ENCODE measurements at regions not wholly inside any gene's neighbourhood (a gene's known extent, or its start where the extent isn't known, plus 50 kb on each side); places are given as distances from the start of the nearest gene placed in this dataset.

- DNase-seq, result no peak
Measured at GRCh38 chr18:10070561-10071000, 156.8 kb downstream of the VAPA start.

DNA sequence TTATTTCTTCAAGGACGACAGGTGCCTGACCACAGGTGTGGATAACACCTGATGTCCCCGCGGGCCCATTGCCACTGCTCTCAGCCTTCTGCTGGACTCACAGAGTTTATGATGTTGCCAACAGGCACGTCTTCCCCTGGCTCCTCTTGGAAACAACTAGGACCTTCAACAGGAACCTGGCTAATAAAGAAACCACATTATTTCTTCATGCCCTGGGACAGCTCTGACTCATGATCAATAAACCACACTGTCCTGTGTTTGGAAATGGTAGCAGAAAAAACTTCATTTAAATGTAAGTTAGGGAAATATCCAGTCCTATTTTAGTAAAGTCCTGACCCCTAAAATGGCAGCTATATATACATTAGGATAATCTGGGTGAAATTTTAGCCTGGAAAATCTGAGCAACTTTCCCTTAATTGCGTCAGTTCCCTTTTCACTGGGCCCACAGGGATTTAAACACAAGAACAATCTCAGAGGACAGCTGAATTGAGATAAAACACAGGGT lies 158.9 kb downstream of the VAPA start:
- TF ChIP-seq, protein P1, sequence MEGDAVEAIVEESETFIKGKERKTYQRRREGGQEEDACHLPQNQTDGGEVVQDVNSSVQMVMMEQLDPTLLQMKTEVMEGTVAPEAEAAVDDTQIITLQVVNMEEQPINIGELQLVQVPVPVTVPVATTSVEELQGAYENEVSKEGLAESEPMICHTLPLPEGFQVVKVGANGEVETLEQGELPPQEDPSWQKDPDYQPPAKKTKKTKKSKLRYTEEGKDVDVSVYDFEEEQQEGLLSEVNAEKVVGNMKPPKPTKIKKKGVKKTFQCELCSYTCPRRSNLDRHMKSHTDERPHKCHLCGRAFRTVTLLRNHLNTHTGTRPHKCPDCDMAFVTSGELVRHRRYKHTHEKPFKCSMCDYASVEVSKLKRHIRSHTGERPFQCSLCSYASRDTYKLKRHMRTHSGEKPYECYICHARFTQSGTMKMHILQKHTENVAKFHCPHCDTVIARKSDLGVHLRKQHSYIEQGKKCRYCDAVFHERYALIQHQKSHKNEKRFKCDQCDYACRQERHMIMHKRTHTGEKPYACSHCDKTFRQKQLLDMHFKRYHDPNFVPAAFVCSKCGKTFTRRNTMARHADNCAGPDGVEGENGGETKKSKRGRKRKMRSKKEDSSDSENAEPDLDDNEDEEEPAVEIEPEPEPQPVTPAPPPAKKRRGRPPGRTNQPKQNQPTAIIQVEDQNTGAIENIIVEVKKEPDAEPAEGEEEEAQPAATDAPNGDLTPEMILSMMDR (IDR thresholded peaks at IDR 0.05; ENCODE audit: low read depth, low read length, missing control alignments), result no peak
- Histone ChIP-seq H3K36me3 (replicated peaks) (no peaks in the 10 kb centered on the region), H3K4me3 (ENCODE audit: low read depth, low read length) (no peak overlapping the region), H3K27me3 (replicated peaks) (no peaks in the 10 kb centered on the region), H3K27ac (no peak overlapping the region)
- in situ Hi-C loops (cut with HindIII; ENCODE audit: low pct_ligation_motif_present, low sequenced_read_pairs), result no loop called here
- DNase-seq, result no peak

More at GRCh38 chr18:10070561-10071000, 156.8 kb downstream of the VAPA start:
- in situ Hi-C loops (cut with HindIII; ENCODE audit: low pct_ligation_motif_present, low sequenced_read_pairs), result no loop called here
- Histone ChIP-seq H3K27ac (no peak overlapping the region), H3K27me3 (replicated peaks) (no peaks in the 10 kb centered on the region), H3K4me3 (ENCODE audit: low read depth, low read length) (no peak overlapping the region), H3K36me3 (replicated peaks) (no peaks in the 10 kb centered on the region)
- TF ChIP-seq, protein P1 (IDR thresholded peaks at IDR 0.05; ENCODE audit: low read depth, low read length, missing control alignments), result no peak

DNA sequence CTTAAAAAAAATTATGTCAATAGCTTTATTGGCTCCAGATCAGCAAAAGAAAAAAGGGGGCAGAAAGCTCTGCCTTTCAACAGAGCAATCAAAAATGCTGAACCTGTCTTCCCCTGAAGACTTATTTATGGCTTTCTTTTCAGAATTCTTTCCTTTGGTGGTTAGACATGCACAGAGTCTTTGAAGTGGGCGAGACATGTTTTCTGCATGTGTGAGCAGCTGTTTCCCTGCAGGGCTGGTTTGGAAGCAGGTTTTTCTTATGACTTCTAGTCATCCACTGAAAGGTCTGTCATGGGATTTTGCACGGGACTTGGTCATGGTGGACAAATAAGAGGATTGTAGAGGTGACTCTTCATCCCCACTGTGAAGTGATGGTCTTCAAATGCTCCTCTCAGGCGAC lies 160.3 kb downstream of the VAPA start:
- Histone ChIP-seq H3K36me3 (replicated peaks) (no peaks in the 10 kb centered on the region), H3K27me3 (replicated peaks) (no peaks in the 10 kb centered on the region), H3K4me3 (ENCODE audit: low read depth, low read length) (no peak overlapping the region), H3K27ac (no peak overlapping the region)
- in situ Hi-C loops (cut with HindIII; ENCODE audit: low pct_ligation_motif_present, low sequenced_read_pairs), result no loop called here
- no peak for DNase-seq
- TF ChIP-seq, protein P1 (IDR thresholded peaks at IDR 0.05; ENCODE audit: low read depth, low read length, missing control alignments), result no peak

DNA sequence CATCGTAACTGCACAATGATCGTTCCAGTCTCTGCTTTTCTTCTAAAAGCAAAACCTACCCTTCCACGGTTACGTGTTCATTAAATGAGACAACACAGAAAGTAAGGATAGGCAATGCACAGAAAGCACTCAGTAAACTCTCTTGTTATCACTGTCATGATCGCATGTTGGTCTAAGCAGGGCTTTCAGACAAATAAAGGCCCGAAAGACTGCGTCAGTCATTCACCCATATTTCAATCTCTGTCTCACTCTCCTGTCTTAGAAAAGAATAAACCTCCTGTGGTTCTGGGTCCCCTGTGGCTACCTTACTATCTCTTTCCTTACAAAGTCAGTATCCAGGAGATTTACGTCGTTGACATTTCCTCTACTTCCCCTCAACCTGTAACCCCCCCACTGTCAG lies 160.9 kb downstream of the VAPA start:
- in situ Hi-C loops (cut with HindIII; ENCODE audit: low pct_ligation_motif_present, low sequenced_read_pairs), result no loop called here
- Histone ChIP-seq H3K36me3 (replicated peaks) (no peaks in the 10 kb centered on the region), H3K27me3 (replicated peaks) (no peaks in the 10 kb centered on the region), H3K27ac (no peak overlapping the region), H3K4me3 (ENCODE audit: low read depth, low read length) (no peak overlapping the region)
- TF ChIP-seq, protein P1 (IDR thresholded peaks at IDR 0.05; ENCODE audit: low read depth, low read length, missing control alignments), result no peak
- DNase-seq, result no peak

DNA sequence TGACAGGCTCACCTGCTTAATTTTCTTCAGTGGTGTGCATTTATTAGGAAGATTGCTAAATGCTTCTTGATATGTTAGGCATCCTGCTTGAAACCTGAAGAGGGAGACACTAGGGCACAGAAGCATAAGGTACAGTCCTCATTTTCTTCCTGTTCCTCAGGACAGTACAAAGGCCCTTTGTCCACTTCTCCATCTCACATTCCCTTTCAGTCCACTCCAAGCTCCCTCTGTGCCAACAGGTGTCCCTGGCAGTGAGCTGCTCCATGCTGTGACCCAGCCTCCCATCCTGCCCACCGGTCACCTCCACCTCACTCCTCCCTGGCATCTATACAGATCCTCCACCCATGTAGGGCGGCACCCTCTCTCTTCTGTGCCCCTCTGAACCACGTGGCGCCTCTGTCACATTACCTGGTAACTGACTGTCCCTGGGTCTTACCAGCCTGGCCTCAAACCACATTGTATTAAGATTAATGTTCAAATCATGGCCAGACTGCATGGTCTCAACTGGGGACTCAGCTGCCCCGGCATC lies 162.8 kb downstream of the VAPA start:
- TF ChIP-seq, protein P1 (IDR thresholded peaks at IDR 0.05; ENCODE audit: low read depth, low read length, missing control alignments), result peak; percentile 10
- in situ Hi-C loops (cut with HindIII; ENCODE audit: low pct_ligation_motif_present, low sequenced_read_pairs), result no loop called here
- no peaks in the 10 kb centered on the region for H3K27me3 ChIP-seq (replicated peaks)

DNA sequence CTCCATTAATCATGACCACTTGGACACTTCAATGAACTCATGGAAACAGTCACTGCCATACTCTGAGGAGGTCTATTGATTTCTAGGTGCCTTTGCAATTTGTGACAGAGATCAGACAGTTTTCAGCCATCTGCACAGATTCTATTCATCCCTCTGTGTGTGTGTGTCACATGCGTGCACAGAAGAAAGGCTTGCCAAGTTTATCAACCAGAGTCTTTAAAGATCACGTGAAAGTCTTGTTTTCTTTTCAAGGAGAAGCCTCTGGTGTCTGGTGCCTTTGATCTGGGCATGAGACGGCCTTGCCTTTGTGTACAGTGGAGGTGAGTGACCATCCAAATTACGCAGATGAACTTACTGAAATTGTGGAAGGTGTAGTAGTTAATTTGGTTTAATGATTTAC lies 164.2 kb downstream of the VAPA start:
- Histone ChIP-seq H3K27me3 (replicated peaks) (no peaks in the 10 kb centered on the region), H3K27ac (no peak overlapping the region), H3K4me3 (ENCODE audit: low read depth, low read length) (no peak overlapping the region), H3K36me3 (replicated peaks) (no peaks in the 10 kb centered on the region)
- DNase-seq, result no peak
- TF ChIP-seq, protein P1 (IDR thresholded peaks at IDR 0.05; ENCODE audit: low read depth, low read length, missing control alignments), result no peak
- in situ Hi-C loops (cut with HindIII; ENCODE audit: low pct_ligation_motif_present, low sequenced_read_pairs), result no loop called here

More for the DNA sequence above, 162.8 kb downstream of the VAPA start:
- no peak for DNase-seq
- Histone ChIP-seq H3K36me3 (replicated peaks) (no peaks in the 10 kb centered on the region), H3K4me3 (ENCODE audit: low read depth, low read length) (no peak overlapping the region), H3K27ac (no peak overlapping the region)

Measured in brain microvascular endothelial cell (primary cell).